MCF 10A (cell line): ENCODE measurements at regions not wholly inside any gene's neighbourhood (a gene's known extent, or its start where the extent isn't known, plus 50 kb on each side); places are given as distances from the start of the nearest gene placed in this dataset.

ENCODE experiments used
- BruUV-seq: library from RNA; stranded (reverse); fragments of 400-500 nt; replicated peaks from 2 replicates; lab custom pipeline; 2021; lab: Mats Ljungman, UMichigan
- CTCF ChIA-PET: fragments of 300-600 bp; sonication (Branson Sonifier 250); formaldehyde crosslinking; extraction: SDS; loops from one replicate; lab custom pipeline; 2021; ENCODE audit warnings: antibody characterized with exemption, inconsistent platforms; lab: Yijun Ruan, JAX
- POLR2A ChIA-PET: fragments of 300-600, 350-650 bp; sonication (Branson Sonifier 250); formaldehyde crosslinking; extraction: SDS; loops from one replicate; lab custom pipeline; 2020; ENCODE audit warnings: antibody characterized with exemption, inconsistent platforms; lab: Yijun Ruan, JAX
- DNase-seq: peaks from one replicate; pipeline ENCODE4 v3.0.0-alpha.2; 2018; ENCODE audit not compliant: unreplicated experiment
- H3K27ac Mint-ChIP-seq: one replicate; pipeline ENCODE4 v1.8.0; 2022; ENCODE audit warnings: mild to moderate bottlenecking, low read depth, mixed read lengths; ENCODE audit not compliant: unreplicated experiment
- H3K27me3 Mint-ChIP-seq: one replicate; pipeline ENCODE4 v1.8.0; 2022; ENCODE audit warnings: mixed read lengths; ENCODE audit not compliant: insufficient read depth, unreplicated experiment
- H3K36me3 Mint-ChIP-seq: one replicate; pipeline ENCODE4 v1.8.0; 2022; ENCODE audit warnings: mild to moderate bottlenecking, moderate library complexity, mixed read lengths; ENCODE audit not compliant: insufficient read depth, unreplicated experiment
- H3K4me1 Mint-ChIP-seq: one replicate; pipeline ENCODE4 v1.8.0; 2022; ENCODE audit warnings: mixed read lengths; ENCODE audit not compliant: insufficient read depth, unreplicated experiment
- H3K4me3 Mint-ChIP-seq: one replicate; pipeline ENCODE4 v1.8.0; 2022; ENCODE audit warnings: mild to moderate bottlenecking, moderate library complexity, mixed read lengths; ENCODE audit not compliant: unreplicated experiment
- H3K9me3 Mint-ChIP-seq: one replicate; pipeline ENCODE4 v1.8.0; 2022; ENCODE audit warnings: mixed read lengths; ENCODE audit not compliant: unreplicated experiment
- CTCF ChIP-seq: fragments of 200-600 bp; IDR thresholded peaks from one replicate; pipeline ENCODE4 v1.8.0; 2022; ENCODE audit warnings: antibody characterized with exemption, mild to moderate bottlenecking; ENCODE audit not compliant: unreplicated experiment
- intact Hi-C: fragments of 100-400 bp; cut with micrococcal nuclease; formaldehyde crosslinking; loops from 2 replicates; pipeline ENCODE4 v1.14.1; 2022

- Mint-ChIP-seq H3K27me3 (no peaks in the 10 kb centered on the region), H3K4me1 (no peaks in the 10 kb centered on the region), H3K27ac (no peak overlapping the region), H3K36me3 (no peaks in the 10 kb centered on the region), H3K9me3 (no peaks in the 10 kb centered on the region), H3K4me3 (no peak overlapping the region)
- ChIA-PET POLR2A (no interaction called here), CTCF (no interaction called here)
- intact Hi-C loops = no loop called here
- no peak for TF ChIP-seq CTCF
- no TSS peak for BruUV-seq
- DNase-seq = no peak
Observed at GRCh38 chr2:82656420-82656819, 1802.7 kb downstream of the SUCLG1 start.

- no peak for TF ChIP-seq CTCF
- ChIA-PET POLR2A (no interaction called here), CTCF (interaction anchor here (0.6 kb wide), 1 partner anchor 1374 kb away, joined by 3 read pairs; no protein-coding TSS in a partner anchor)
- H3K27me3 Mint-ChIP-seq = no peaks in the 10 kb centered on the region
- H3K4me3 Mint-ChIP-seq = no peak overlapping the region
- H3K27ac Mint-ChIP-seq = no peak overlapping the region
- H3K36me3 Mint-ChIP-seq = no peaks in the 10 kb centered on the region
- no TSS peak for BruUV-seq
- peaks cover 10% of the 10 kb centered on the region for H3K9me3 Mint-ChIP-seq
- no peak for DNase-seq
- intact Hi-C loops = no loop called here
- H3K4me1 Mint-ChIP-seq = peaks cover 9% of the 10 kb centered on the region
Observed at GRCh38 chr2:82652117-82652516, 1807.0 kb downstream of the SUCLG1 start.

GRCh38 chr2:82650038-82650437 lies 1809.0 kb downstream of the SUCLG1 start:
- ChIA-PET CTCF (interaction anchor here (0.6 kb wide), 1 partner anchor 10 kb away, joined by 4 read pairs; no protein-coding TSS in a partner anchor), POLR2A (interaction anchor here (0.6 to 1.1 kb wide), 3 partner anchors 13 to 1323 kb away, joined by 3 to 4 read pairs (median 3); no protein-coding TSS in a partner anchor)
- Mint-ChIP-seq H3K9me3 (peaks cover 10% of the 10 kb centered on the region), H3K4me1 (peaks cover 9% of the 10 kb centered on the region), H3K36me3 (no peaks in the 10 kb centered on the region), H3K4me3 (no peak overlapping the region), H3K27ac (peak overlapping the region; percentile 21), H3K27me3 (no peaks in the 10 kb centered on the region)
- no TSS peak for BruUV-seq
- no peak for TF ChIP-seq CTCF
- DNase-seq = peak; percentile 67
- intact Hi-C loops = no loop called here

- no TSS peak for BruUV-seq
- ChIA-PET CTCF (interaction anchor here (0.5 to 0.7 kb wide), 3 partner anchors 1176 to 1631 kb away, joined by 3 read pairs; no protein-coding TSS in a partner anchor), POLR2A (interaction anchor here (0.6 kb wide), 2 partner anchors 19 to 821 kb away, joined by 3 read pairs; no protein-coding TSS in a partner anchor)
- Mint-ChIP-seq H3K36me3 (no peaks in the 10 kb centered on the region), H3K27ac (no peak overlapping the region), H3K9me3 (peaks cover 9% of the 10 kb centered on the region), H3K4me1 (no peaks in the 10 kb centered on the region), H3K27me3 (no peaks in the 10 kb centered on the region), H3K4me3 (no peak overlapping the region)
- intact Hi-C loops = no loop called here
- DNase-seq = no peak
- TF ChIP-seq CTCF = no peak
Observed at GRCh38 chr2:82641598-82642180, 1817.4 kb downstream of the SUCLG1 start.
